HUDEP-2 (cell line): ENCODE measurements at regions not wholly inside any gene's neighbourhood (a gene's known extent, or its start where the extent isn't known, plus 50 kb on each side); places are given as distances from the start of the nearest gene placed in this dataset.
"Not testable (repeated sequence)": the region's sequence is repeated elsewhere in the genome, so short reads cannot be mapped to it uniquely, and the experiment has no call there.

Experiments used
- DNase-seq, 76 experiments: peaks; one replicate each; lab custom pipeline; 2025; ENCODE audit not compliant: unreplicated experiment in 76 of 76; lab: John Stamatoyannopoulos, UW

DNA sequence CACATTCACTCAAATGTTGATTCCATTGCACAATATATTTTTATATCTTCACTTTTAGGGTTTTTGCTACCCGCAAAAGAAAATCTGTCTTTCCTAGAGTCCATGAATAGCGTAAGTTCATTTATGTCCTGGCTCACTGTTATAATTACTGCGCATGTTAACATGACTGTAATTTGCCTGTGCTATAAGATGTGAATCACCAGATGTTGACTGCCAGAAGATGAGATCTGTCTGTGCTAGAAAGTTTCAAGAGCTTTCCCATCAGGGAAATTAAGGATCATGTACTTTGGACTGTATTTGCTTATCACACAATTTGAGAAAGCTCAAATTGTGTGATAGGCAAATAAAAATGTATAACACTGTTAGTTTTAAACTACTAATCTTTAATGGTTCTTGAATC is 322.5 kb downstream of the CHL1 start:
- no peak for DNase-seq

- no peak for DNase-seq
These were observed 326.3 kb downstream of the CHL1 start for GRCh38 chr3:522888-523287.

GRCh38 chr3:525415-525814 is 328.9 kb downstream of the CHL1 start:
- no peak for DNase-seq

DNA sequence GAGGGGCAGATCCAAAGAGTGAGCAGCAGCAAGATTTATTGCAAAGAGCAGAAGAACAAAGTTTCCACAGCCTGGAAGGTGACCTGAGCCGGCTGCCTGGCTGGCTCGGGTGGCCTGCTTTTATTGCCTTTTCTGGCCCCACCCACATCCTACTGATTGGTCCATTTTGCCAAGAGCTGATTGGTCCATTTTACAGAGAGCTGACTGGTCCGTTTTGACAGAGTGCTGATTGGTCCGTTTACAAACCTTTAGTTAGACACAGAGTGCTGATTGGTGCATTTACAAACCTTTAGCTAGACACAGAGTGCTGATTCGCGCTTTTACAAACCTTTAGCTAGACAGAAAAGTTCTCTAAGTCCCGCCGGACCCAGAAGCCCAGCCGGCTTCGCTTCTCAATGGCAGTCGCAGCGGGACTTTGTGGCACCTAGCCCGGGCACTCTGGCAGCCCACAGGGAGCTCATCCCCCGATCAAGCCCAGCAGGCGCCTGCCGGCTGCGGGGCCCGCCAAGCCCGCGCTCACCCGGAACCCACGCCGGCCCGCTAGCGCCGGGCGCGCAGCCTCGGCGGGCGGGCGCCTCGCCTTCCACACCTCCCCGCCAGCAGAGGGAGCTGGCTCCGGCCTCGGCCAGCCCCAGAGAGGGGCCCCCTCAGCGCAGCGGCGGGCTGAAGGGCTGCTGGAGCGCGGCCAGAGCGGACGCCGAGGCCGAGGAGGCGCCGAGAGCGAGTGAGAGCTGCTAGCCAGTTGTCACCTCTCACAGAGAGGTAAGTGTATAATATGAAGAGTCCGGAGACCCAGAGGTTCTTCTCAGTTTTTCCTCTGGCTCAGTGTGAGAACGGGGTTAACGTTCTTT is 339.2 kb downstream of the CHL1 start:
- no peak for DNase-seq

- no peak for DNase-seq
These were observed 339.9 kb downstream of the CHL1 start for GRCh38 chr3:536417-536813.

DNA sequence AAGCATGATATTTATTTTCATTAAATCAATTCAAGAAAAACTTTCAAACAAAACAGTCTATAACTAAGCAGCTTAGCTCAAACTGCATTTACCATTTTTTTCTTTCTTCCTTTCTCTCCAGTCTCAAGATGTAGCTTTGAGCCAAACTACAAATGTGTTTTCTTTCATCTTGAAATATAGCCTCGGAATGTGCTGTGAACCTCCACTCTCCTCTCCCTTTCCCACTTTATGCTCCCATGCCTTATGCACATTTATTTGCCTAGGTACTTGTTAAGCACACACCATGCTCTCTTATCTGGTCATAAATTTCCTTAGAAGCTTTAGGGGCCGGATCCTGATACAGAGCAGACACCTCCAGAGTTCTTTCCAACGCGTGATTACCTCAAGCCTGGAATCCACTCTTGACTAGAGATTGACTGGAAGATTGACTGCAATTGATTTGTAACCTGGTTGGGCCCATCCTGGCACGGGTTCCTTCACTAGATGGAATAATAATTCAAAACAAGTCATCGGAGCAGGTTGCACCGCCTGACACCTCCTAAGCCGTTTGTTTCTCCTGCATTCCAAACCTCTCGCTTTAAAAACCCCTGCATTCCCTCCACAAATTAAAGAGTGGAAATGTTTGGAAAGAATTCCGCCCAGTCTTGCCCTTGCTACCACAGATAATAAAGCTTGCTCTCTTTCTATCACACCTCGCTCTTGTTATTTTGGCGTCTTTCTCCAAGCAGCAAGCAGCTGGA is 344.7 kb downstream of the CHL1 start:
- DNase-seq, result no peak

DNA sequence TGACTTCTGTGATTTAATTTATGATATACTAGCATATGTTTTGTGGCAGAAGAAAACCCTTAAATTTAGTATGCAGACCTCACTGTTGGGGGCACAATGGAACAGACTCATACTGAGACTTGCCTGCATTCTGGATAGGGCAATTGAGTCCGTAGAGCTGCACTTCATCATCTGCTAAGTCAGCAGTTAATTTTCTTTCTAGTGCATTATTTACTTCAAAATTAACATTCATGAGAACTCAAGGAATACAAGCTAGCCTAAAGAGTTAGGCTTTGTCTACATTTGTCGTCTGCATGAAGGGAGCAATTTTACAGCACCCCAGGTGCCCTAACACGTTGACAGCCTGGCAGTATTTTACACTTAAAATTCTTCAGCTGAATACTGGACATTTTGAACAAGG is 345.5 kb downstream of the CHL1 start:
- DNase-seq, result no peak

DNA sequence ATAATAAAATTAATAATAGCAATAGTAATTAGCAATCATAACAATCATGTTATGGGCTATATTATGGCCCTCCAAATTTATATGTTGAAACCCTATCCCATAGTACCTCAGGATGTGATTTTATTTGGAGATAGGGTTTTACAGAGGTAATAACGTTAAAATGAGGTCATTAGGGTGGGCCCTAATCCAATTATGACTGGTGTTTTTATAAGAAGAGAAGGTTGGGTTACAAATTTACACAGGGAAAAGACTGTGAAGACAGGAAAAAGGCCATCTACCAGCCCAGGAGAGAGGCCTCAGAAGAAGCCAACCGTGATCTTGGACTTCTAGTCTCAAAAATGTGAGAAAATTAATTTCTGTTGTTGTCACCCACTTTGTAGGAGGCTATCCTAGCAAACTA is 353.1 kb downstream of the CHL1 start:
- no peak for DNase-seq

DNA sequence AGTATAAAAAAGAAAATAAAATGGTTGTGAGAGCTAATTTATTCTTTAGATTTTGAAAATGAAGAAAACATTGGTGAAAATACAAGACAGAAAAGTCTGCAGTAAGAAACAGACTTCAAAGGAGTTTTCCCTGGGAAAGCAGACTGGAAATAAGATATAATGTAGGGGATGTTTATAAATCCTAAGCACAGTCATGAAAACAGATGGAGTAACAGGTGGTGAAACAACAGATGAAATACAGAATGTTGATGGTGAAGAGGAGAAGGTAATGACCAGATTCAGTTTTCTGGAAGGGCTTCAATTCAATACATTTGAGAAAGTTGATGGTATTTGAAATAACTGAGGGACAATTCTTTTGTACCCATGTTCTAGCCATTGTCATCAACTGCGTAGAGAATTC is 353.9 kb downstream of the CHL1 start:
- no peak for DNase-seq

GRCh38 chr3:557972-558371 is 361.4 kb downstream of the CHL1 start:
- DNase-seq, result no peak

DNA sequence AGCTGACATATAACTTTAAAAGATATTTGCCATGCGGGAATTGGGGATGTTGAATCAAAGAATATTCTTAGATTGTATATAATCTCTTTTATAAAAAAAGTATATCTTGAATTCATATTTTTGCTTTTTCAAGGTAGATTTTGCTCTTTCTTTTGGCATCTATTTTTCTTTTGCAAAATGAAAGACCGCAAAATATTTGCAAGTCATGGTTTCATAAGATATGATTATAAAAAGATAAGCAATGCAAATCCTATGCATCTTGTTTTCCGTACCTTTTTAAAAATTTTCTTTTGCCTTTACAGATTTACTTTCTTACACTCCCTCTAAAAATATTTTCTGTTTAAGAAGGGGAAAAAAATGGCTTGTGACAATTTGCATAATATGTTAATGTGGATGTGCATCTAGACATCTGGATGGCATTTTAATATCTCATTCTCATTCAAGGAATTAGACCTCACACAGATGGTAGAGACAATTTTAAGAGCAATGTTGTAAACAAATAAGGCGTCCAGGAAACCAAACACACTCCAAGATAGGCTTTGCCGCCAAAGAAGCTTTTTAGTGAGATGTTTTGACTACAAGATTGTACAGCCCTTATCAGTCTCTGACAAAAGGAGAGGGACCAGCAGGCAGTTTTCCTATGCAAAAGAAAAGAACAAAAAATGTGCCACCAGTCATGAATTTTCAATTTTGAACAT is 371.1 kb downstream of the CHL1 start:
- no peak for DNase-seq

DNA sequence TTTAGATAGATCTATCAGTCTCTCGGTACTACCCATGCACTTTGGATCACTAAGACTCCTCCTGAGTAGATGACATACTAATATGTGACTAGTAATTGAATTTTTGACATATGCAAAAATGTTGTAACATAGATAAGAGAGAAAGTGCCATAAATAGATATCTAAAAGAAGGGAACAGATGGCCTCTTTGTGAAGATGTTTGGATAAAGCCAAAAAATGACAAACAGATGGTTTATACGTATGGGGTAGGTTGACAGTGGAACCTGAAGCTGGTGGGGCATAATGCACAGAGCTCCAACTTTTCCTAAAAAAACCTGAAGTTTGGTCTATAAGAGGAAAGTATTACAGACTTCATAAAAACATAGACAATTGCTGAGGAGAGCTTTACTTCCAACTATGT is 383.0 kb downstream of the CHL1 start:
- DNase-seq, result not testable (repeated sequence)

DNA sequence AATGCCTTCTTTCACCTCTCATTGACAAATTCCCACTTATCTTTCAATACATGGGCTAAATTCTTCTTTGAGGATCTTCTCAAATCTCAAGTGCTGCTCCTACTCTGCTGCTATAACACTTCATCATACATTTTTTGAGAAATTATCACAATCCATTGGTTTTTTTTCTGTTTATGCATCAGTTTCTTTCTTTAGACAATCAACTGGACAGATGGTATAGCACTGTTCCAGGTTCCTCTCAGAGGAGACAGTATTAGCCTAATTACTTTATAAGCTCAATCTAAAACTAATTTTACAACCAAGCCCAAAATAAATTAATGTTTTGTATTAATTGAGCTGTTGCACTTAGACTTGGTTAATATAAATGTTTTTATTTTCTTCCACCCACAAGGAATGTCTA is 392.5 kb downstream of the CHL1 start:
- DNase-seq, result not testable (repeated sequence)

DNA sequence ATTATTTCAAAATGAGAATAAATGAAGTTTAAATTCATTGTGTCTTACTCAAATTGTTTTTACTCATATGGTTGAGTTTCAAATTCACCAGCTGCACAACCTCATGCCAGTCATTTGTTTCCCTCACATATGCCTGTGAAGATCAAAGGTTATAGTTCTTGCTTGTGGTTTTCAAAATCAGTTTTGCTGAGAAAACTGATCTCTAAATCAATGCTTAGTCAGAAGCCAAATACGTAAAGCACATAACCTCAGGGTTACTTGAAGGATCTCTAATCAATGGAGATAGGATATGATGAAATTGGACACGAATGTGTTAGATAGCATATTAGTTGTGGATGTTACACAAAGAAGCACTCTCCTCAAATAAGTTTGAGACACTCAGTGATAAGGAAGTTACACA is 400.7 kb downstream of the CHL1 start:
- DNase-seq, result not testable (repeated sequence)

GRCh38 chr3:597746-598145 is 401.2 kb downstream of the CHL1 start:
- DNase-seq, result not testable (repeated sequence)

DNA sequence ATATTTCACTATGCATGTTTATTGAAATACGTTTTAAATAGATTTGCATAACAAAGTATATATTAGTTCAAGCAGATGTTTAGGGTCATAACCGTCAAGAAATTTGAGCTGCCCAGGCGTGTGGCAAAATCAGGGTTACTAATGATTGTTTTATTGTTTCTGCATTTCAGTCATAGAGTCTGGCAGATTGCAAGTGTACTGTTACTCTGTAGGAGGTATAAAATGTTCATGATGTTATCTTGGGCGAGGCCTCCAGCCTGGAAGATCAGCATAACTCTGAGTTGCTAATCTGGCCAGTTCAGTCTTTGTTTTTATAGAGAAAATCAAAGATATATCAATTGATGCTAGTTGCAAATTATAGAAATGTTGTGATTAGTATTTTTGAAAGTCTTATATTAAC is 410.9 kb downstream of the CHL1 start:
- DNase-seq, result not testable (repeated sequence)

DNA sequence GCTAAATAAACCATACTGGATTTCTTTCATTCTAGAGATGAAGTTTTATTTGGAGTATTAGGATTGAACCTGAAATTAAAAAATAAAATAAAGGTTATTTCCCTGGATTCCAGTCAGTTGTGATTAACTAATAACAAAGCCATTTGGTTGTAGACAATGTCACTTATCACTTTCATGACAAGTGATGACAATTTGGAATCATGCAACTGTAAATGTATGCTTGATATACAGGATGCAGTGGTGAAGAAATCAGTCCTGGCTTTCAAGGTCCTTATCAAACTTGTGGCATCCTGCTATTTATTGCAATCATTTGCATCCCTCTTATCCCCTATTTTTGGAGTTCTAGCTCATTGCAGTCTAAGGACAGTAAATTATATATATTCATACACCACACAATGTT is 425.2 kb downstream of the CHL1 start:
- DNase-seq, result no peak

GRCh38 chr3:622314-622713 is 425.8 kb downstream of the CHL1 start:
- DNase-seq, result no peak

DNA sequence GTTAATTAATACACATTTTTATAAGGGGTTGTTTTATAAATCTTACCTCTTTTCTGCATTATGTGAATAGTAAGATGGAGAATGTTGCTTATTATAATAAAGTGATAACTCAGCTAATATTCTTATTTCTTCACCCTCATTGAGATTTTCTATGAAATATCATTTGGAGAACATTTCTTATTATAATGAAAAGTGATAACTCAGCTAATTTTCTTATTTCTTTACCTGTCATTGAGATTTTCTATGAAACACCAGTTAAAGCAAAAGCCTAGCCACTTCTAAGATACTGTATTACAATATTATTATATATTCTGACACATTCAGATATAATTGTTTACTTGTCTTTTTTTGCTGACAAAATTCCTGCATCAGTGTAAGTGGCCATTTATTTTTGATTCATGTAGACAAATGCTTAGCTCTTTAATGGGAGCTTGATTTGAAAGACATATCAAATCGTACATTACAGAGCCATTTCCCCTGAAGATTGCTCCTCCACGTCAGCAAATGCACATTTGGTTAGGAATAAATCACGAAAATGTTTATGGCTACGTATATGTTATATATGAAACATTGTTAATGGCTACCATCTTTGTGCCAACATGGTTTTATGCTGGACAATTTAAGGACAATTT is 427.5 kb downstream of the CHL1 start:
- no peak for DNase-seq

DNA sequence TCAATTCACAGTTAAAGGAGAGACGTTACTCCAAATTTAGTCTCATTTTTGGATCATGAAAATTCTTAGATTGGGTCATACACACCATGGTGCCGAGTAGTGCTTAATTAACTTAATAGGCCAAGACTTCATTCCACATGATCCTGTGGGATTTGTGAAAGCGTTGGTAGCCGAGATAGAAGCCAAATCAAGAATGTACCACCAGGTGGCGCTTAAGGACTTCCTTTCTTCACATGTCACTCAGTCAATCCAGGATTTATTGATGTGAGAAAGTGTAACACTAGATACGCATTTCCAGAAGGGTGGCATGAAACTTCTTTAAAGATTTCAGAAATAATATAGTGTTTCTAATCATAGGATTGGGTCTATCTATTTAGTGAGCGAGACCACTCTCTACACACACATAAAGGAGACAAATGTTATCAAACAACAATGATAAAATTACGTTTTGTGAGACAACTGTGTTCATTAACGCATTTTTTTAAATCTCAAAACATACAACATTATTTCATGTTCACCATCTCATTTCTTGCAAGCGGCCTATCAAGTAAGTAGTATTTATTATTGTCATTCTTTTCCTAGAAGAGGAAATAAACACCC is 436.1 kb downstream of the CHL1 start:
- peak in 19 of 76 experiments; percentile 0 to 40 (median 13) for DNase-seq

DNA sequence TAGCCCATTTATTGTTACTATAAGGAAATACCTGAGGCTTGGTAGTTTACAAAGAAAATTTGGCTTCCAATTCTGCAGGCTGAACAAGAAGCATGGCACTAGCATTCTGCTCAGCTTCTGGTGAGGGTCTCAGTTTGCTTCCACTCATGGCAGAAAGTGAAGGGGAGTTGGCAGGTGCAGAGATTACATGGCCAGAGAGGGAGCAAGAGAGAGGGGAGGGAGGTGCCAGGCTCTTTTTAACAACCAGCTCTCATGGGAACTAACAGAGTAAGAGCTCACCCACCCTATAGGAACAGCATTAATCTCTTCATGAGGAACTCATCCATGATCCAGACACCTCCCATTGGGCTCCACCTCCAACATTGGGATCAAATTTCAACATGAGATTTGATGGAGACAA is 437.9 kb downstream of the CHL1 start:
- DNase-seq, result no peak
